NCI-H2196 (cell line): ENCODE measurements at regions not wholly inside any gene's neighbourhood (a gene's known extent, or its start where the extent isn't known, plus 50 kb on each side); places are given as distances from the start of the nearest gene placed in this dataset.

ENCODE experiments used
- DNase-seq: peaks from one replicate; lab custom pipeline; 2025; ENCODE audit not compliant: unreplicated experiment; lab: John Stamatoyannopoulos, UW

DNA sequence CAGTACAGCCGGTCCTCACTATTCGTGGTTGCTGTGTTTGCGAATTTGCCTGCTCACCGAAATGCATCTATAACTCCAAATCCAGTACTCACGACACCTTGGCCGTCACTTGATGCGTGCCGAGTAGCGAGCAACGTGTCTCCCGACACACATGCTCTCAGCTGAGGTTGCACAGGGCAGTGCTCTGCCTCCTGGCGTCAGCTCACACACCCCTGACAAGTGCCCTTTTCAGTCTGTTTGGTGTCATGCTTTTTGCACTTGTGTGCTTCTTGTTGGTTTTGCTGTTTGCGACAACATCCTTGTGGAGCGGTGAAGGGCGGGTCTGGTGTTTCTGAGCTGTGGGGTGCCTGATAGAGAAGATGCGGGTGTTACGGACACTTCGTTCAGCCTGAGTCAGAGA, 110.4 kb upstream of the RFLNA start:
- DNase-seq, result no peak

DNA sequence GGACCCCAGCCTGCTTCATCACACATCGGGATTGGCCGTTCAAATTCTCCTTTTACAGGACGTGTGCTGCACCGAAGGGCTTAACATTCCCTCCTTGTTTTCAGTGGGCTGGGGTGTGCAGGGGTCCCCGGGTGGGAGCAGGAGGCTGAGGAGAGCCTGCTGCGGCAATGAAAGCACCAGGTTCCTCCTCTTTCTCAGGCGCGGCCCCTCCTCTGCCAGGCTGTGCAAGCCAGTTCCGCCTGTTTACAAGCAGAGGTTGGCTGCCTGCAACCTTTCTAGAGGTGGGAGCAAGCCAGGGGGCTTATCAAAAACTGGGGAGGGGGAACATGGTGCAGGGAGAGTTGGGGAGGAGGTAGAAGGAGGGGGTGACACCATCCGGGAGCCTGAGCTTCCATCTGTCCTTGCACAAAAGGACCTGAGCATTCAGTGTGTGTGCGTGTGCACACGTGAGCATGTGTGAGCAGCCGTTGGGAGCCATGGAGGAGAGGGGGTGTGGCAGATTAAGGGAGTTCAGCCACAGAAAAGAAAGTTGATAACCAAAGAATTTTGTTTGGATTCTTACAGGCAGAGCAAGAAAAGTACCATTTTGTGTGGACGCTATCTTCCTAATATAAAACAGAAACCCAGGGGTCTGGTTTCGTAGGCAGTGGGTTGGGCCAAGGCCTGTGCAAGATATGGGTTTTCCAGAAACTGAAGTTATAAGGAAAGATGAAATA, 108.8 kb upstream of the RFLNA start:
- DNase-seq, result no peak

DNA sequence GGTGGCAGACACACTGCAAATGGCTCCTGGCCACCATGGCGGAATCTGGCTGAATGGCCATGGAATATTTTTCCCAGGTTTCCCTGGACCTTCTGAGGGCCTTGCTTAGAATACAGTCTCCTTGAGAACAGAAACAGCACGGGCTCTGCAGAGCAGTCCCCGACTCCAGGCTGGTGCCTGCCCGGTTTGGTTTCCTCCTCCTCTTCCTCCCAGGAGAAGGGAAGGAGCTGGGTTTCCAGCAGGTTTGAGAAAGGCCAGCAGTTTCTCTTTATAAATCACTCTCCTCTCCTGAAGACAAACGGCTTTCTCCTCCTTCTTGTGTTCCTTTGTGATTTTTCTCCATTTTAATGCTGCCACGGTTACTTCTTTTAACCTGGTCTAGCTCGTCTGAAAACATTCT, 106.8 kb upstream of the RFLNA start:
- DNase-seq, result no peak

DNA sequence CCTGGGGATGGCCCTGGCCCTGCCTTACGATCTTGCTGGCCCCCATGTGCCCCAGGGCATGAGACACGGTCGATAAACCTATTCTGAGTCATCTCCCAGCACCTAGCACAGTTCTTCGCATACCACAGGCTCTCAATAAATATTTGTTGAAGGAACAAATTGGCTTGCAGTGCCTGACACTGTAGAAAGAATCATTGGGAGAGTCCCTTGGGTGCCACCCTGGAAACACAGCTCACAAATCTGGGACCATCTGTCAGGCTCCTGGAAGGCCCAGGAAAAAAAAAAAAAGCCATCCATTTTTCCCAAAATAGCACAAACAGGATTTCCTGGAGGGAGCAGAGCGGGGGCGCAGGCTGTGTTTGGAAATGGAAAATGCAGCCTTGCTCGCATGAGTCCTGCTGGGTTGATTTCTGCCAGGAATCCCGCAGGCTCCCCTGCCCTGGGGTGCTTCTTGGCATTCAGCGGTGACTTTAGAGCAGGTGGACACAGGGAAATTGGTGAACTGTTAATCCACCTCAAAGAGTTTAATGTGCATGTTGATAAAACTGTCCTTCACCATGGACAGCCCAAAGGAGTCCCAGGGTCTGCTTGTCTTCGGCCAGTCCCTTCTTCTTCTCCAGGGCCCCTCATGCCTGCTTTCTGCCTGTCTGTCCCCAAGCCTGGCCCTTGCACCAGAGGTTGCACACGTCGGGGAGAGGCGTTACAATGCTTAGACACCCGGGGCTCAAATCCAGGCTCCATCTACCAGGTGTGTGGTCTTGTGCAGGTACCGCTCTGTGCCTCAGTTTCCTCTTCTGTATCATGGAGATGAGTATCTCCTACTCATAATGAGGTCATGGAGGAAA, 106.1 kb upstream of the RFLNA start:
- no peak for DNase-seq

DNA sequence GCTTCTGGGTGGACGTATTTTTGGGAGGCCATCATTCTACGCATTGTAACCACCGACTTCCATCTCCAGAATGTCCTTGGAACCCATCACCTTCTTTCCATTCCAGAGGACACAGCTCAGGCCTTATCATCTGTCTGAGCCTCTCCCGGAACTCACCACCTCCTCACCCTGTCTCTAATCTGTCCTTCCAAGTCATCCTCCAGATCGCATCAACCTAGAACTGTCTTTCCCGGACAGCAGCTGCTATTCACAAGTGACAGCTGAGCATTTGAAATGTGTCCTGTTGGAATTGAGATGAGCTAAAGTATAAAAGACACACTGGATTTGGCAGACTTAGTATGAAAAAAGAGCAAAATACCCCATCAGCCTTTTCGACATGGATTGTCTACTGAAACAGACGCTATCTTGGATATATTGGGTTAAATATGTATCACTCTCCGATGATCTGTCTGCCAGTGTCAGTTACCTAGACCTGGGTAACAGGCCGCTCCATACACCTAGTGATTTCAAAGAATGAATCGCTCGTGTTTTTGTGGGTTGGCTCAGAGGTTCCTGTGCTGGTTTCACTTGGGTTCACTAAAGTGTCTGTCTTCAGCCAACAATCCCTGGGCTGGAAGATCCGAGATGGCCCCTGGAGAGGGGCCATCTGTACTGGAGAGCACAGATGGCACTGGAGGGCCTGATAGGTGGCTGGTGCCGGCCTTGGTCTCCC, 104.4 kb upstream of the RFLNA start:
- no peak for DNase-seq

DNA sequence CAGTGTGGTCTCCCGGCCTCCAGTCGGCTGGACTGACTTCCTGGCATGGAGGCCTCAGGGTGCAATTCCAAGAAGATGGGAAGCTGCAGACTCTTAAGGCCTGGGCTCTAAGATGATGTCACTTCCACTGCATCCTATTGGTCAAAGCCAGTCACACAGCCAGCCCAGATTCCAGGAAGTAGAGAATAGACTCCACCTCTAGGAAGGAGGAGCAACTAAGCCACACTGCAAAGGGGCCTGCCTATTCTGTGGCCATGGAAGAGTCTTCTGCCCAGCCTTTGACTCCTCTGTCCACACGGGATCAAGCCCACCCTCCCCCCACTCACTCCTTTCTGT, 103.9 kb upstream of the RFLNA start:
- no peak for DNase-seq

DNA sequence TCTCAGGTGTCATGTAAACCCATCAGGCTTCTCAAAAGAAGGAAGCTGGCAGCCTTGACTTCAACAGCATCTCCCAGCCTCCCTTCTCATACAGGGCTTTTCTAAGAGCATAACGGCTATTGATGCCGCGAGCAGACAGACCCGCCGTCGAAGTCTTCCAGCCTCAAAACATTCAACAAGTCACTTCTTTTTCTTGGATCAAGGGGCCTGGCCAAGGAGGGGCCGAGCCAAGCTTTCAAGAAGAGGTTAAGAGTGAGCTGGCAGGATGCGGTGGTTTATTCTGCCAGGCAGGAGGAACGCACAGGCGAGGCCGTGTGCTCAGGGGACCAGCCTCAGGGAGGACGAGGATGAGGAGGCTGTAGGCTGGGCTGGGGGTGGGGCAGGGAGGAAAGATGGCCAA, 102.9 kb upstream of the RFLNA start:
- DNase-seq, result no peak

DNA sequence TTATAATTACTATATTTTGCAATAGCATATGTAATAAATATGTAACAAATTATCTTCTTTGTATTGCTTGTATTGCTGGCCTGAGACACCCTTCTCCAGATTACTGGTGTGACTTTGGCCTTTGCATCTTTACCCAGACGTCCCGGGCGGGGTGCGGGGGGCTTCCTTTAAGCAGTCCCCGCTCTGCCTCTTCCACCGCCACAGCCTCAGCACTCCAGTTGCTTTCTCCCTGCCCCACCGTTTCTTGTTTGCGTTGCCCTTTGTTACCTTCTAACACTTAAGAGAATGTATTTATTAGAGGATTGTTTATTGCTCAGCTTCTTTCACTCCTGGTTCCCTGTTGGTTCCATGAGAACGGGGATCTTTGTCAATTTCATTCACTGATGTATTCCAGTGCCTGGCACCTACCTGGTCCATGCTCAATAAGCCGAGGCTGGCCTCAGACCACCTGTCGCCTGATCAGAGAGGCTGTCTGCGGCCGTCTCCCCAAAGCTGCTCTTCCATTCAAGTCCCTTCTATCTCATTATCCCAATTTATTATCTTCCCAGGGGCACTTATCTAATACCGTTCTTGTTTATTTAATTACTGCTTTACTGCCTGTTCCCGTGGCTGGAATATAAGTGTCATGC, 100.5 kb upstream of the RFLNA start:
- DNase-seq, result no peak

DNA sequence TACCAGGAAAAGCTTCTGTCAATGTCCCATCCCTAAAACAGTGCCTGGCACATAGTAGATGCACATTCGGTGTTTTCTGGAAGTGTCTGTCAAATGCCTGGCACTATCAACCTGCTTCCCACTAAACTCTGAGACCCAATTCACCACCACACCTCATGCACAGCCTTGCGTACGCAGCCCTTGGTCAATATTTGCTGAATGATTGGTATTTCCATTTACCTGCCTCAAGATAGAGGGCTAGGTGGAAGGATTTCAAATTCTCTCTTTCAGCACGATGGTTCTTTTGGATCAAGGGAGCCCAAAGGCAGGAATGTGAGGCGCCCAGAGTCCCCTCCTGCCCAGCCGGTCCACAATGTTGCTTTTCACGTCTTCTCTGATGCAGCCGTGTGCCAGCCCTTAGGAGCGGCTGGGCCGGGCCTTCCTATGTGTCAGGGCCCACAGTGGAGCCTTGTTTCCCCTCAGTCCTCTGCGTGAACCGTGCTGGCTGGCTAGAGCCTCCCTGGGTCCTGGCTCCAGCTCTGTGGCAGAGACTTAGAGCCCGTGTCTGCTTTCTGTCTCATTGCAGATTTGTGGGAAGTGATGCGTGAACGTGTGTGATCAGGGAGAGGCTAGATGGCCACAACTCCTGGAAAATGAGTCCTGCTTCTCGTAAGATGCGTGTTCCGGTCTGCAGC, 99.9 kb upstream of the RFLNA start:
- no peak for DNase-seq

DNA sequence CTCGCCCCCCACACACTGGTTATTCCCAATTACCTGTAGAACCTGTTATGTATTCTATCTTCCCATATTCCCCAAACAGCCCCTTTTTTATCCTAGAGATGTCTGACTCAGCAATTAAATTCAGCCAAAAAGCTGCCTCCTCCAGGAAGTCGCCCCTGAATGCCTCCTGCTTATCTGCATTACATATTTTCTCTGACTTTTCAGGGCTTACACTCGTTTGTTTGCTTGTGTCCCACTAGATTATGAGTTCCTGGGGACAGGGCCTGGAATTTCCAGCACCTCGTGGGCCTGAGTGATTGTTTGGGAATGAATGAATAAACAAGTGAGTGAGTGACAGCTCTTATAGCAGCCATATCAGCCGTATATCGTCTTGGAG, 99.3 kb upstream of the RFLNA start:
- no peak for DNase-seq

DNA sequence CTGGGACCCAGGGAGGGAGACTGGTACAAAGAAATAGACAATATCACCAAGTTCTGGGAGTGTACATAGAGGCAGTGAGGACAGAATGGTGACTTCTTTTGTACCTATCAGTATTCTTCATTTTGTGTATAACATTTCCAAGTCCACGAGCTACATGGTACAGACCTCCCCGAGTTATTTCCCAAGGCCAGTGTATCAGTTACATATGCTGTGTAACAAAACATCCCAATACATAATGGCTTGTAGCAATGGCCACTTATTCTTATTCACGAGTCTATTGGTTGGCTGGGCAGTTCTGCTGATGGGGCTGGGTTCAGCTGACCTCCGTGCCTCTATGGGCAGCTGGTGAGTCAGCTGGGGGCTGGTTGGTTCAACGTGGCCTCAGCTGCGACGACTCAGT, 98.7 kb upstream of the RFLNA start:
- no peak for DNase-seq

DNA sequence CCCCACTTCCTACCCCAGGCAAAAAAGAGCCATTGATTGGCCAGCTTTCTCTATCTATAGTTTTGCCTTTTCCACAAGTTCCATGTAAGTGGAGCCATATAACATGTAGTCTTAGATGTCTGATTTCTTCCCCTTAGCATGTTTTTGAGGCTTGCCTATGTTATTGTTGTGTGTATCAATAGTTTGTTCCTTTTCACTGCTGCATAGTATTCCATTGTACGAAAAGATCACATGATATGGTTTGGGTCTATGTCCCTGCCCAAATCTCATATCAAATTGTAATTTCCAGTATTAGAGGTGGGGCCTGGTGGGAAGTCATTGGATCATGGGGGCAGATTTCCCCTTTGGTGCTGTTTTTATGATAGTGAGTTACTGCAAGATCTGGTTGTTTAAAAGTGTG, 93.6 kb upstream of the RFLNA start:
- no peak for DNase-seq

DNA sequence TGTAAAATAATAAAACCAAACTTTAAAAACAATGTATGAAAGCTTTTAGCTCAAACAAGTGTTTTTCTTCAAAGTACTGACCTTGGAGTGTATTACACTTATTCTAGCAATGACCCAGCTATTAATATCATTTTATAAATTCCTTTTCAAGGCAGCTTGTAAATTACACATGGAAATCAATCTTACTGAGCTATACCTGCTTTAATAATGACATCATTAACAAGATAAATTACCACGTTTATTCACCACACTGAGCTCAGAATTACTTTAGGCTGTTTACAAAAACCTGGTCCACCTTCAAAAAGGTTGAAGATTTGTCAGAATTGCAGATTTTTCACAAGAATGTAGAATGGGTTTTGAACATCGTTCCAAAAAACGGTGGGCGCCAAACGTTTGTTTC, 91.7 kb upstream of the RFLNA start:
- DNase-seq, result no peak

DNA sequence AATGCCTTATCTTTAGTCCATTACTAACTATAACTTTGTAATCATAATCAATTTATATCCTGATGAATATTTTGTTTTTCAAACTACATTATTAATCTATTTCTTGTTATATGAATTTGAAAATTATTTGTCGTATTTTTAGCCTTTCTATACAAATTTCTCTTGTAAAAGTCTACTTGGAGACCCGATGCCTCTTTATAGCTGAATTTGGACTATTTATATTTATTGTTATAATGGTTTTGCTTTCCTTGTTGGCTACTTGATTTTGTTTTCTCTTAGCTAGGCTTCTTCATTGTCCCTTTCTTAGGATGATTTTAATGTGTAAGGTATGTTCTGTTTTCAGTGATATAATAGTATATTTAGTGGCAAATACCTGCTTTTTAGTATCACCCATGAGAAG, 89.5 kb upstream of the RFLNA start:
- DNase-seq, result no peak

DNA sequence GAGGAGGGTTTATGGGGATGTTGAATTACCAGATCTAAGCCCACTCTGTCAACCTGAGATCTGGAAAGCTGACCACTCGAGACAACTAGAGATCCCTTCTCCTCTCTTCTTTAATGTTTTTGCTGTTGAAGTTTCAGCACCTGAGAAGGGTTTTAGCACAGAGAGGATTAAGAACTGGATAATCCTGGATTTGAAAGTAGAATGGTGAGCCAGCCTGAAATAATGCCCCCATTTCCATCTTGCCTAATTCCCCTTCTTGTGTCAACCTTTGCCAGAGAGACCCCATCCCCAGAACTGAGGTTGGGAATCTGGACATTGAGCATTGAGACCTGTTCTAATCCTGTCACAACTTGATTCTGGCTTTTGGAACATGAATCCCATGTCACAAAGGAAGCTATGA, 87.8 kb upstream of the RFLNA start:
- DNase-seq, result no peak

DNA sequence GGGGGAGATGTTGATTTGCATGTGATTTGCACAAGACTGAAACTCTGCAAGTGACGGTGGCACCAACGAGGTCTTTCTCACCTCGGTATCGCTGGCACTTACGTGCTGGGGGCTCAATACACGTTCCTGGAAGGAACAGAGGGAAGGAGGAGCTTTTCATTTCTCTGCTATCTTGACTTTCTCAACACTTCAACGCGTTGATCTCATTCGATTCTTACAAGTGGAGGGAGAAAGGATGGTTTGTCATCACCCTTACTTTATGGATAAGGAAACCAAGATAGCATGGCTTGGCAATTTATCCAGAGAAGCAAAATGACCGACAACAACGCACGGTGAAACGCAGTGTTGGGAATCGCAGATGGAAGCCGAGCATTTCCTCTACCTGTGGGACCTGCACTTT, 87.3 kb upstream of the RFLNA start:
- DNase-seq, result no peak

DNA sequence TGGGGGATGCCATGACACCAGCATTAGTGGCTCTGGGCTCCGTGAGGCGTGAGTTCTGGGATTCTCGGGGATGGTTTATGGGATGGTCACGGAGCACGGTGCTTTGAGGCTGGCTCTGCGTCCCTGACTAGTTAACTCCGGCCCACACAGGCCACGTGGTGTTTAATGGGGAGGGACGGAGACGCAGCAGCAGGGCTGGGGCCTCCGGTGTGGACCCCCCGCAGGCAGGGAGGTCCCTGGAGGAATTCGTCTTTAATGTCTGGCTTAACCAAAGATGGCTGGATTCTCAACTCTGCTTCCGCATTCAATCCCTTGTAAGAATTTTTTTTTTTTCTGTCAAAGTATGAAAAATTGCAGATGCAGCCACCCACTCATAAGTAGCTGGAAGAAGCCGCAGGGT, 86.4 kb upstream of the RFLNA start:
- no peak for DNase-seq

DNA sequence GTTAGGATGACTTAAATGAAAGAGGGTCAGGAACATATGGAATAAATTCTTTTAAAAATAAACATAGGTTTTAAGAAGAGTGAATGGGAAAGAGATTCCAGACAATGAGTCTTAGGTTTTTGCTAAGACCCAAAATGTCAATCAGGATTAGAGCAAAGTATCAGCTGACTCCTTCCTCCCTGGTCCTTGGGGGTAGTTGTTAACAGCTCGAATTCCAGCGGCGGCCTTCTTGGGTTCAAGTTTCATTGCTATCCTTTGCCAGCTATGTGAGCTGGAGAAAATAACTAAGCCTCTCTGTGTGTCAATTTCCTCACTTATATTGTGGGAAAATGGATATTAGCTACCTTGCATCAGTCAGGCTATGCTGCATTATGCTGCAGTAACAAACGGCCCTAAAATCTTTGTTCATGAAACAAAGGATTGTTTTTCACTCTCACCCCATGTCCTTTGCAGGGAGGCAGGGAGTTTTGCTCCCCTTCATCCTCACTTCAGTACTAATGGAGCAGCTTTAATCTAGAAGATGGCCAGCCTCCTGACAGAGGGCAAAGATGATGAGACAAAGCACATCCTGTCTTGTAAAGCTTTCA, 83.8 kb upstream of the RFLNA start:
- no peak for DNase-seq

DNA sequence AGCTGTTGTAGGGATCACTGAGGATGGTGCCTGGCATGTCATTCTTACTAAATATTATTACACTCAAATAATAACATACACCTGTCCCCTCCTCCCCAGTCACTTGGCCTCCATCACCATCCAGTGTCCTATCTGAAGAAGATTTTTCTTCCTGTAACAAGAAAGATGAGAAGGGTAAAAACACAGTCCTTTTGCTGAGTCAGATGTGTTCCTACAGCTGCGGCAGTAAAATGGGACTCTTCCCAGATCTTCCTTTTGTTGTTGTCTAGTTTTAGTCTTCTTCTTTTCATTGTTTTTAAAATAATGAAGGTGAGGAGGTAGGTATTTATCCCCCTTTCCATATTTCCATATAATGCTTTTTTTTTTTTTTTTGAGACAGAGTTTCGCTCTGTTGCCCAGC, 83.1 kb upstream of the RFLNA start:
- no peak for DNase-seq

DNA sequence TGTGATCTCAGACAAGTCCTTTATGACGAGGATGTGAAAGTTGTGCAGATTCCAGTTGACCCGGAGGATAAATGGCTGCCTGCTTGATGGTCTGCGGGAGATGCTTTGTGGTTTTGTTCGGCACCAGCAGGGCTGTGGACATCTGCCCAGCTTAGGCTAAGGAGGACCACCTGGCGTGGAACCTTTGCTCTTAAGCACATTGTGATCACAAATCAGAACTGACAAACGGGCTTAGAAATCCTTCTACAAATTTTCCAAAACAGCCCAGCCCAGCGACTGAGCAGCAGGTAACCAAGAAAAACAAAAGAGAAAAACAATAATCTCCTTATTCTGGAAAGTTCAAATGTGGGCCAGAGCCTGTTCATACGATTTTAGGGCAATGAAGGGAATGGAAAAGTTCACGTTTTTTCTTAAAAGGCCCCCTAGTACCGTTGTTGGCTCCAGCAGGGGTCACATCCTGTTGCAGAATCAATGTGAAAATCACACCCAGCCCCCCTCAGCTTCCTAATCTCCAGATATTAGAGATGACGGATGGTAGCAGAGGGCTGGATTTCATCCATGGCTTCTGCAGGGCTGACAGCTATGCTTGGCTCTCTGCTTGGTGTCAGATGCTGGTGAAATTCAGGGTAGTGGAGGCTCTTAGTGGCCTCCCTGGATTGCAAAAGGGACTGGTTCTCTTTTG, 81.1 kb upstream of the RFLNA start:
- DNase-seq, result no peak
